Gastrocnemius medialis (tissue), 4 donors: ENCODE measurements at regions not wholly inside any gene's neighbourhood (a gene's known extent, or its start where the extent isn't known, plus 50 kb on each side); places are given as distances from the start of the nearest gene placed in this dataset.

Experiments
- ATAC-seq, 2 donors: fragments of 150-250 bp; one replicate each; pipeline ENCODE4 v1.9.1; 2016
- DNase-seq, 2 donors: peaks; one replicate each; pipeline ENCODE4 v3.0.0-alpha.2; 2019
- H3K27ac ChIP-seq, 4 donors: fragments of 200-600 bp; sonication (generic); 1 replicate in 1 of 4; 2 replicates in 3 of 4; pipeline ENCODE4 v1.5.1; 2016 to 2018; ENCODE audit warnings: mild to moderate bottlenecking in 2 of 4, moderate library complexity in 1 of 4
- H3K27me3 ChIP-seq, 3 donors: fragments of 200-600 bp; sonication (generic) in 2 of 3; 1 replicate in 1 of 3; 2 replicates in 2 of 3; pipeline versions ENCODE4 v1.5.1 to v1.6.0; 2016 to 2019; ENCODE audit warnings: mild to moderate bottlenecking in 1 of 3, moderate library complexity in 1 of 3
- H3K36me3 ChIP-seq, 2 donors: fragments of 200-600 bp; sonication (generic) in 1 of 2; one replicate each; pipeline ENCODE4 v1.5.1; 2017 to 2018
- H3K4me1 ChIP-seq, 2 donors: fragments of 200-600 bp; sonication (generic) in 1 of 2; one replicate each; pipeline ENCODE4 v1.5.1; 2016 to 2017; ENCODE audit warnings: mild to moderate bottlenecking in 2 of 2
- H3K4me3 ChIP-seq, 4 donors: fragments of 200-600 bp; sonication (generic) in 3 of 4; 1 replicate in 1 of 4; 2 replicates in 3 of 4; pipeline ENCODE4 v1.5.1; 2016 to 2019; ENCODE audit warnings: mild to moderate bottlenecking in 2 of 4
- H3K9me3 ChIP-seq, 3 donors: fragments of 200-600 bp; sonication (generic) in 2 of 3; 1 replicate in 1 of 3; 2 replicates in 2 of 3; pipeline ENCODE4 v1.5.1; 2016 to 2019
- POLR2A ChIP-seq, 2 donors: fragments of 450-650 bp; IDR thresholded peaks; one replicate each; pipeline ENCODE4 v1.6.1; 2017; ENCODE audit warnings: antibody characterized with exemption in 2 of 2, mild to moderate bottlenecking in 2 of 2, moderate library complexity in 2 of 2
- in situ Hi-C, 4 donors: fragments of 200-750 bp; cut with MboI; loops; one replicate each; pipeline versions ENCODE4 v1.15.0 to v1.8.0; 2017; ENCODE audit warnings: low sequenced_read_pairs in 4 of 4
- intact Hi-C: fragments of 100-400 bp; cut with DNase I; formaldehyde crosslinking; loops from one replicate; pipeline ENCODE4 v1.15.1; 2023; ENCODE audit warnings: low total_unique reads
- TF ChIP-seq, protein P1 (sequence below), 5 experiments: fragments of 450-650 bp in 3 of 5; fragments of 200-600 bp in 2 of 5; sonication (generic) in 2 of 5; IDR thresholded peaks in 4 of 5; conservative IDR thresholded peaks in 1 of 5; 1 replicate in 4 of 5; 2 replicates in 1 of 5; pipeline ENCODE4 v1.5.1; 2016 to 2019; ENCODE audit warnings: antibody characterized with exemption in 5 of 5, mild to moderate bottlenecking in 3 of 5, moderate library complexity in 3 of 5

DNA sequence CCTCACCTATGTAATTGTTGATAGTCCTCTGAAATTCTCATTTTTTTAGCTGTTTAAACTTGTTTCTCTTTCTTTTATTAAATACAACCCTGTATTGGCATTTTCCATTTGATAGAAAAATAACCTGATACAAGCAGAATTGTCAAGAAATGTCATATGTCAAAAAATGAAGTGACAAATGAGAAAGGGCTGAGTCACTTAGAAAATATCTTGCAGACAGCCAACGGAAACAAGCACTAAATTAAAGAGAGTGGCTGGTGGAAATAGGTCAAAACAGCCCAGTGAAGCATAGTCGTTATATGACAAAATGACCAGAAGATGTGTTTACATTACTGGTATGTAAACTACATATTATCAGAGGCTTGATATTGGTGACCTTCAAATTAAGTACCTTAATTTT lies 484.4 kb downstream of the PLA2G4A start:
- intact Hi-C loops (no loop called here), in situ Hi-C loops (no loop called here)

GRCh38 chr1:187326557-187326956 lies 497.8 kb downstream of the PLA2G4A start:
- ATAC-seq (no peak), DNase-seq (no peak)
- Histone ChIP-seq H3K27me3 (no peaks in the 10 kb centered on the region), H3K4me3 (no peak overlapping the region), H3K36me3 (no peaks in the 10 kb centered on the region), H3K27ac (no peak overlapping the region), H3K4me1 (no peaks in the 10 kb centered on the region), H3K9me3 (no peaks in the 10 kb centered on the region)
- in situ Hi-C loops, result no loop called here
- intact Hi-C loops, result no loop called here
- TF ChIP-seq, protein P1, sequence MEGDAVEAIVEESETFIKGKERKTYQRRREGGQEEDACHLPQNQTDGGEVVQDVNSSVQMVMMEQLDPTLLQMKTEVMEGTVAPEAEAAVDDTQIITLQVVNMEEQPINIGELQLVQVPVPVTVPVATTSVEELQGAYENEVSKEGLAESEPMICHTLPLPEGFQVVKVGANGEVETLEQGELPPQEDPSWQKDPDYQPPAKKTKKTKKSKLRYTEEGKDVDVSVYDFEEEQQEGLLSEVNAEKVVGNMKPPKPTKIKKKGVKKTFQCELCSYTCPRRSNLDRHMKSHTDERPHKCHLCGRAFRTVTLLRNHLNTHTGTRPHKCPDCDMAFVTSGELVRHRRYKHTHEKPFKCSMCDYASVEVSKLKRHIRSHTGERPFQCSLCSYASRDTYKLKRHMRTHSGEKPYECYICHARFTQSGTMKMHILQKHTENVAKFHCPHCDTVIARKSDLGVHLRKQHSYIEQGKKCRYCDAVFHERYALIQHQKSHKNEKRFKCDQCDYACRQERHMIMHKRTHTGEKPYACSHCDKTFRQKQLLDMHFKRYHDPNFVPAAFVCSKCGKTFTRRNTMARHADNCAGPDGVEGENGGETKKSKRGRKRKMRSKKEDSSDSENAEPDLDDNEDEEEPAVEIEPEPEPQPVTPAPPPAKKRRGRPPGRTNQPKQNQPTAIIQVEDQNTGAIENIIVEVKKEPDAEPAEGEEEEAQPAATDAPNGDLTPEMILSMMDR (IDR thresholded peaks at IDR 0.05 in 4 of 5, conservative IDR thresholded peaks at IDR 0.05 in 1 of 5), result no peak
- TF ChIP-seq POLR2A (IDR thresholded peaks at IDR 0.05), result no peak

More for the DNA sequence above, 484.4 kb downstream of the PLA2G4A start:
- DNase-seq (no peak), ATAC-seq (no peak)
- no peaks in the 10 kb centered on the region for H3K9me3 ChIP-seq
- H3K36me3 ChIP-seq, result no peaks in the 10 kb centered on the region
- no peak overlapping the region for H3K27ac ChIP-seq
- TF ChIP-seq, protein P1 (IDR thresholded peaks at IDR 0.05 in 4 of 5, conservative IDR thresholded peaks at IDR 0.05 in 1 of 5), result no peak
- no peak for TF ChIP-seq POLR2A (IDR thresholded peaks at IDR 0.05)
- H3K4me3 ChIP-seq, result no peak overlapping the region
- H3K4me1 ChIP-seq, result no peaks in the 10 kb centered on the region
- no peaks in the 10 kb centered on the region for H3K27me3 ChIP-seq

GRCh38 chr1:187336441-187337168 lies 507.9 kb downstream of the PLA2G4A start:
- Histone ChIP-seq H3K4me1 (no peaks in the 10 kb centered on the region), H3K27ac (no peak overlapping the region), H3K9me3 (no peaks in the 10 kb centered on the region), H3K27me3 (no peaks in the 10 kb centered on the region), H3K4me3 (no peak overlapping the region), H3K36me3 (no peaks in the 10 kb centered on the region)
- intact Hi-C loops (no loop called here), in situ Hi-C loops (no loop called here)
- DNase-seq (no peak), ATAC-seq (no peak)
- TF ChIP-seq, protein P1 (IDR thresholded peaks at IDR 0.05 in 4 of 5, conservative IDR thresholded peaks at IDR 0.05 in 1 of 5), result no peak
- TF ChIP-seq POLR2A (IDR thresholded peaks at IDR 0.05), result no peak

DNA sequence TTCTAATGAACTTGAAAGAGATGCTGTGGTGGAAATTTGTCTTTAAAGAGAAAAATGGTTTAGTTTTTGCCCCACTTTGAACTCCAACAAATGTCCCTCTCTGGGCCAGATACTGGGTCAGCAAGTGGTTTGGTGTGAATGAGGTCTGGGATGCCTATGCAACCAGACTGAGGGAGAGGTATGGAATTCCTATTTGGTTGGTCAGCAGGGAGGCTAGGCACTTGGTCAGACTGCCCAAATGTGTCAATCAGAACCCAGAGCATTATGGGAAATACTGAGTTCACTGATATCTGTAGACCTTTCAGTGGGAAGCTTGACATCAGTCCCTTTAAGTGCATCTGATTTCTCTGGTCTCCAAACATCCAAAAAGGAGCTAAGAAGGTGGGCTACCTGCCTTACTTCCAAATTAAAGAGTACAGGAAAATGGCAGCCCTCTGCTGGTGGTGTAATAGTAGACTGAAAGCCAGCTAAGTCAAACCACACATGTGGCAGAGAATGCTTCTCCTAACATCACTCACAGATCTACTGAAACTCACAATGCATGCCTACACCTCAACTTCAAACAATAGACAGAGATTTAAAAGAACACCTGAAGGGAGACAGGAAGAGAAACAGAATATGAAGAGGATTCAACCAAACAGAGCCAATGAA lies 510.1 kb downstream of the PLA2G4A start:
- no peak for DNase-seq
- in situ Hi-C loops (no loop called here), intact Hi-C loops (no loop called here)
- Histone ChIP-seq H3K27me3 (no peaks in the 10 kb centered on the region), H3K9me3 (no peaks in the 10 kb centered on the region), H3K27ac (no peak overlapping the region), H3K4me1 (no peaks in the 10 kb centered on the region), H3K36me3 (no peaks in the 10 kb centered on the region), H3K4me3 (no peak overlapping the region)
- ATAC-seq, result no peak
- TF ChIP-seq, protein P1 (IDR thresholded peaks at IDR 0.05 in 4 of 5, conservative IDR thresholded peaks at IDR 0.05 in 1 of 5), result no peak
- no peak for TF ChIP-seq POLR2A (IDR thresholded peaks at IDR 0.05)
